Muscle layer of colon (tissue), 2 donors: ENCODE measurements at regions not wholly inside any gene's neighbourhood (a gene's known extent, or its start where the extent isn't known, plus 50 kb on each side); places are given as distances from the start of the nearest gene placed in this dataset.

Experiments
- H3K27ac ChIP-seq: one replicate; pipeline ENCODE4 v1.7.0; 2013; ENCODE audit warnings: low read depth, mild to moderate bottlenecking, low read length, moderate library complexity
- H3K27me3 ChIP-seq, 2 donors: one replicate each; pipeline ENCODE4 v1.7.0; 2013; ENCODE audit warnings: low read length in 2 of 2, mild to moderate bottlenecking in 2 of 2; ENCODE audit not compliant: insufficient read depth in 2 of 2, control insufficient read depth in 1 of 2
- H3K36me3 ChIP-seq: one replicate; pipeline ENCODE4 v1.7.0; 2013; ENCODE audit warnings: mild to moderate bottlenecking, low read length; ENCODE audit not compliant: insufficient read depth
- H3K4me1 ChIP-seq: one replicate; pipeline ENCODE4 v1.7.0; 2013; ENCODE audit warnings: mild to moderate bottlenecking, low read length; ENCODE audit not compliant: insufficient read depth
- H3K4me3 ChIP-seq, 2 donors: one replicate each; pipeline ENCODE4 v1.7.0; 2013; ENCODE audit warnings: low read length in 2 of 2, low read depth in 1 of 2, mild to moderate bottlenecking in 1 of 2, moderate library complexity in 1 of 2
- H3K9ac ChIP-seq: one replicate; pipeline ENCODE4 v1.7.0; 2013; ENCODE audit warnings: low read length
- H3K9me3 ChIP-seq: one replicate; pipeline ENCODE4 v1.7.0; 2013; ENCODE audit warnings: mild to moderate bottlenecking, low read length
- donor health status: abdominal sarcoma.
- donor health status: Adenocarcinoma of cecum.

GRCh38 chr6:139853302-139853992, 479.0 kb upstream of the CITED2 start:
- Histone ChIP-seq H3K27ac (peak overlapping the region; percentile 31), H3K4me1 (peaks cover 48% of the 10 kb centered on the region), H3K4me3 (no peak overlapping the region), H3K27me3 (no peaks in the 10 kb centered on the region), H3K36me3 (no peaks in the 10 kb centered on the region), H3K9ac (no peak overlapping the region), H3K9me3 (no peaks in the 10 kb centered on the region)

- Histone ChIP-seq H3K9ac (no peak overlapping the region), H3K27ac (peak overlapping the region; percentile 31), H3K4me3 (no peak overlapping the region), H3K9me3 (no peaks in the 10 kb centered on the region), H3K4me1 (peaks cover 51% of the 10 kb centered on the region), H3K36me3 (no peaks in the 10 kb centered on the region), H3K27me3 (no peaks in the 10 kb centered on the region)
Measured at GRCh38 chr6:139852488-139853140, 478.2 kb upstream of the CITED2 start.

- Histone ChIP-seq H3K4me1 (peaks cover 54% of the 10 kb centered on the region), H3K36me3 (no peaks in the 10 kb centered on the region), H3K4me3 (no peak overlapping the region), H3K9ac (no peak overlapping the region), H3K9me3 (no peaks in the 10 kb centered on the region), H3K27ac (peak overlapping the region; percentile 29), H3K27me3 (no peaks in the 10 kb centered on the region)
Measured at GRCh38 chr6:139852067-139852466, 477.6 kb upstream of the CITED2 start.

GRCh38 chr6:139851206-139851605, 476.8 kb upstream of the CITED2 start:
- Histone ChIP-seq H3K9ac (no peak overlapping the region), H3K4me3 (no peak overlapping the region), H3K4me1 (peaks cover 59% of the 10 kb centered on the region), H3K27ac (no peak overlapping the region), H3K36me3 (no peaks in the 10 kb centered on the region), H3K9me3 (no peaks in the 10 kb centered on the region), H3K27me3 (no peaks in the 10 kb centered on the region)

- H3K27ac ChIP-seq, result no peak overlapping the region
- H3K9ac ChIP-seq, result no peak overlapping the region
- no peaks in the 10 kb centered on the region for H3K9me3 ChIP-seq
- H3K4me3 ChIP-seq, result no peak overlapping the region
- peaks cover 53% of the 10 kb centered on the region for H3K4me1 ChIP-seq
- no peaks in the 10 kb centered on the region for H3K27me3 ChIP-seq
- H3K36me3 ChIP-seq, result no peaks in the 10 kb centered on the region
Measured at GRCh38 chr6:139850512-139850911, 476.1 kb upstream of the CITED2 start.

- Histone ChIP-seq H3K4me3 (no peak overlapping the region), H3K9me3 (no peaks in the 10 kb centered on the region), H3K4me1 (peaks cover 23% of the 10 kb centered on the region), H3K27ac (no peak overlapping the region), H3K27me3 (no peaks in the 10 kb centered on the region), H3K36me3 (no peaks in the 10 kb centered on the region), H3K9ac (no peak overlapping the region)
Measured at GRCh38 chr6:139847457-139847813, 473.0 kb upstream of the CITED2 start.

- peaks cover 18% of the 10 kb centered on the region for H3K4me1 ChIP-seq
- H3K36me3 ChIP-seq, result no peaks in the 10 kb centered on the region
- no peak overlapping the region for H3K9ac ChIP-seq
- H3K27me3 ChIP-seq, result no peaks in the 10 kb centered on the region
- no peak overlapping the region for H3K27ac ChIP-seq
- no peak overlapping the region for H3K4me3 ChIP-seq
- H3K9me3 ChIP-seq, result no peaks in the 10 kb centered on the region
Measured at GRCh38 chr6:139846538-139847456, 472.3 kb upstream of the CITED2 start.

- Histone ChIP-seq H3K4me1 (peaks cover 18% of the 10 kb centered on the region), H3K9me3 (no peaks in the 10 kb centered on the region), H3K27me3 (no peaks in the 10 kb centered on the region), H3K4me3 (no peak overlapping the region), H3K36me3 (no peaks in the 10 kb centered on the region), H3K27ac (no peak overlapping the region), H3K9ac (no peak overlapping the region)
Measured at GRCh38 chr6:139844907-139845306, 470.5 kb upstream of the CITED2 start.

GRCh38 chr6:139841794-139842215, 467.4 kb upstream of the CITED2 start:
- Histone ChIP-seq H3K4me1 (peaks cover 7% of the 10 kb centered on the region), H3K4me3 (no peak overlapping the region), H3K36me3 (no peaks in the 10 kb centered on the region), H3K9me3 (no peaks in the 10 kb centered on the region), H3K27me3 (no peaks in the 10 kb centered on the region), H3K9ac (no peak overlapping the region), H3K27ac (no peak overlapping the region)

- no peaks in the 10 kb centered on the region for H3K27me3 ChIP-seq
- no peak overlapping the region for H3K9ac ChIP-seq
- H3K4me3 ChIP-seq, result peak overlapping the region in 1 of 2 donors; percentile 19
- no peaks in the 10 kb centered on the region for H3K9me3 ChIP-seq
- H3K36me3 ChIP-seq, result no peaks in the 10 kb centered on the region
- no peak overlapping the region for H3K27ac ChIP-seq
- no peaks in the 10 kb centered on the region for H3K4me1 ChIP-seq
Measured at GRCh38 chr6:139839506-139840156, 465.2 kb upstream of the CITED2 start.

- Histone ChIP-seq H3K9ac (no peak overlapping the region), H3K4me1 (no peaks in the 10 kb centered on the region), H3K36me3 (no peaks in the 10 kb centered on the region), H3K27ac (no peak overlapping the region), H3K9me3 (no peaks in the 10 kb centered on the region), H3K4me3 (no peak overlapping the region), H3K27me3 (no peaks in the 10 kb centered on the region)
Measured at GRCh38 chr6:139834232-139834631, 459.8 kb upstream of the CITED2 start.
